Heart right ventricle (tissue), 16 donors: ENCODE measurements at regions not wholly inside any gene's neighbourhood (a gene's known extent, or its start where the extent isn't known, plus 50 kb on each side); places are given as distances from the start of the nearest gene placed in this dataset.

ENCODE experiments used
- ATAC-seq, 8 donors: fragments of 200-7000 bp; cut with Tn5 transposase; one replicate each; pipeline ENCODE4 v1.9.1; 2020; ENCODE audit warnings: mild to moderate bottlenecking in 8 of 8, moderate library complexity in 8 of 8, moderate number of reproducible peaks in 1 of 8
- DNase-seq, 2 donors: peaks; one replicate each; pipeline ENCODE4 v3.0.0-alpha.2; 2020
- H3K27ac ChIP-seq, 10 donors: fragments of 200-600 bp; sonication (generic) in 2 of 10; one replicate each; pipeline versions ENCODE4 v1.5.0 to v1.8.0; 2020 to 2022; ENCODE audit warnings: mild to moderate bottlenecking in 3 of 10
- H3K27me3 ChIP-seq, 7 donors: fragments of 200-600 bp; one replicate each; pipeline ENCODE4 v1.8.0; 2021 to 2022; ENCODE audit warnings: mild to moderate bottlenecking in 2 of 7
- H3K36me3 ChIP-seq, 9 donors: fragments of 200-600 bp; sonication (generic) in 1 of 9; one replicate each; pipeline versions ENCODE4 v1.5.0 to v1.8.0; 2020 to 2022; ENCODE audit warnings: mild to moderate bottlenecking in 2 of 9
- H3K4me1 ChIP-seq, 9 donors: fragments of 200-600 bp; sonication (generic) in 1 of 9; one replicate each; pipeline versions ENCODE4 v1.5.0 to v1.8.0; 2020 to 2022; ENCODE audit warnings: mild to moderate bottlenecking in 4 of 9
- H3K4me3 ChIP-seq, 10 donors: fragments of 200-600 bp; sonication (generic) in 2 of 10; one replicate each; pipeline versions ENCODE4 v1.5.0 to v1.8.0; 2020 to 2022; ENCODE audit warnings: mild to moderate bottlenecking in 7 of 10, moderate library complexity in 2 of 10
- H3K9me3 ChIP-seq, 11 donors: fragments of 200-600 bp in 10 of 11; sonication (generic) in 2 of 11; one replicate each; pipeline versions ENCODE4 v1.5.0 to v1.8.0; 2013 to 2022; ENCODE audit warnings: mild to moderate bottlenecking in 2 of 11, control low read depth in 1 of 11, moderate library complexity in 1 of 11
- WGBS, 2 donors: extraction: QIAGEN DNeasy Blood & Tissue Kit; methylation state at CpG; one replicate each; pipeline ENCODE4 v1.1.7; 2013; ENCODE audit warnings: inconsistent platforms in 1 of 2; 5-methylcytosine and 5-hydroxymethylcytosine counted together
- intact Hi-C, 10 donors: fragments of 100-400 bp; cut with DNase I; formaldehyde crosslinking; loops; one replicate each; pipeline versions ENCODE4 v1.11.1 to v1.14.2; 2022
- TF ChIP-seq, protein P1 (sequence below), 9 donors: fragments of 200-600 bp; sonication (generic) in 2 of 9; IDR thresholded peaks; one replicate each; pipeline versions ENCODE4 v1.5.0 to v1.8.0; 2021 to 2022; ENCODE audit warnings: antibody characterized with exemption in 9 of 9, mild to moderate bottlenecking in 5 of 9, moderate library complexity in 1 of 9
- donor health status: Arrhythmogenic right ventricular cardiomyopathy.
- donor health status: ischemic (EF 13 %, LVEDD 7.1; RV severe dilation, severe dysfunction).
- donor health status: healthy with polysubstance abuse.
- donor health status: DM: no; HTN: yes; CAD: no.
- donor health status: DM: no; HTN: no; CAD: no.
- donor health status: ischemic (EF 25% LVEDD 6.9; RV normal size, moderate dysfunction).
- donor health status: ischemic (EF 25% LVEDD 5.7; RV mildly dilated, moderate dysfunction).
- donor health status: healthy.
- donor health status: DM: yes; HTN: yes; CAD: no.
- donor health status: Ischemic cardiomyopathy.
- donor health status: ischemic (EF 35%, LVEDD 5.7; RV mildly dilated, moderate dysfunction).
- donor health status: nonischemic (EF 11% LVEDD 7.7; RV severe dilation, severe dysfunction).
- donor health status: DM: yes; HTN: yes; CAD: no.
- donor health status: PGD.
- donor health status: ischemic (EF 29% LVEDD 5.4; RV normal size, mild dysfunction).
- donor health status: nonischemic (EF 23%, LVEDD 6.1; RV moderate dilation, normal function).

DNA sequence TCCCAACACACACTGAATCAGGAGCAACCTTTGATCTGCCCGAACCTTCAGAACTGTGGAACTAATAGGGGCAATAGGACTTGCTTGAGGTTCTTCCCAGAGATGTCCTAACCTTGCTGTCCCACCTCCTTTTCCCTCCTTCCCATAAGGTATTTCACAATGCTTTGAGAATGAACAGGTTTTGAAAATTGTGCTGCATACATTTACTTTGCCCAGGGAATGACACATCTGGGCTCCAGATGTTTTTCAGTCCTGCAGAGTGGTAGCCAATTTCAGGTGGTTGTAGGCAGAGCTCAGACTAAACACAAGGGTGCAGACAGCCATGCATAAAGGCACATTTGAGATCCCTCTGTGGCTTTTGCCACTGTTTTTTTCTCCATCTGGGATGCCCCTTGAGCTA, 206.7 kb upstream of the PWP1 start:
- DNase-seq (no peak), ATAC-seq (no peak)
- Histone ChIP-seq H3K27me3 (peaks cover 0 to 8% (median 4%) of the 10 kb centered on the region in 7 donors), H3K4me3 (no peak overlapping the region), H3K9me3 (no peaks in the 10 kb centered on the region), H3K36me3 (no peaks in the 10 kb centered on the region), H3K27ac (no peak overlapping the region), H3K4me1 (no peaks in the 10 kb centered on the region)
- TF ChIP-seq, protein P1, sequence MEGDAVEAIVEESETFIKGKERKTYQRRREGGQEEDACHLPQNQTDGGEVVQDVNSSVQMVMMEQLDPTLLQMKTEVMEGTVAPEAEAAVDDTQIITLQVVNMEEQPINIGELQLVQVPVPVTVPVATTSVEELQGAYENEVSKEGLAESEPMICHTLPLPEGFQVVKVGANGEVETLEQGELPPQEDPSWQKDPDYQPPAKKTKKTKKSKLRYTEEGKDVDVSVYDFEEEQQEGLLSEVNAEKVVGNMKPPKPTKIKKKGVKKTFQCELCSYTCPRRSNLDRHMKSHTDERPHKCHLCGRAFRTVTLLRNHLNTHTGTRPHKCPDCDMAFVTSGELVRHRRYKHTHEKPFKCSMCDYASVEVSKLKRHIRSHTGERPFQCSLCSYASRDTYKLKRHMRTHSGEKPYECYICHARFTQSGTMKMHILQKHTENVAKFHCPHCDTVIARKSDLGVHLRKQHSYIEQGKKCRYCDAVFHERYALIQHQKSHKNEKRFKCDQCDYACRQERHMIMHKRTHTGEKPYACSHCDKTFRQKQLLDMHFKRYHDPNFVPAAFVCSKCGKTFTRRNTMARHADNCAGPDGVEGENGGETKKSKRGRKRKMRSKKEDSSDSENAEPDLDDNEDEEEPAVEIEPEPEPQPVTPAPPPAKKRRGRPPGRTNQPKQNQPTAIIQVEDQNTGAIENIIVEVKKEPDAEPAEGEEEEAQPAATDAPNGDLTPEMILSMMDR (IDR thresholded peaks at IDR 0.05): no peak
- intact Hi-C loops: no loop called here
- WGBS, 2 donors: 83 to 85% methylated on average over 1 of the region's 1 CpG

DNA sequence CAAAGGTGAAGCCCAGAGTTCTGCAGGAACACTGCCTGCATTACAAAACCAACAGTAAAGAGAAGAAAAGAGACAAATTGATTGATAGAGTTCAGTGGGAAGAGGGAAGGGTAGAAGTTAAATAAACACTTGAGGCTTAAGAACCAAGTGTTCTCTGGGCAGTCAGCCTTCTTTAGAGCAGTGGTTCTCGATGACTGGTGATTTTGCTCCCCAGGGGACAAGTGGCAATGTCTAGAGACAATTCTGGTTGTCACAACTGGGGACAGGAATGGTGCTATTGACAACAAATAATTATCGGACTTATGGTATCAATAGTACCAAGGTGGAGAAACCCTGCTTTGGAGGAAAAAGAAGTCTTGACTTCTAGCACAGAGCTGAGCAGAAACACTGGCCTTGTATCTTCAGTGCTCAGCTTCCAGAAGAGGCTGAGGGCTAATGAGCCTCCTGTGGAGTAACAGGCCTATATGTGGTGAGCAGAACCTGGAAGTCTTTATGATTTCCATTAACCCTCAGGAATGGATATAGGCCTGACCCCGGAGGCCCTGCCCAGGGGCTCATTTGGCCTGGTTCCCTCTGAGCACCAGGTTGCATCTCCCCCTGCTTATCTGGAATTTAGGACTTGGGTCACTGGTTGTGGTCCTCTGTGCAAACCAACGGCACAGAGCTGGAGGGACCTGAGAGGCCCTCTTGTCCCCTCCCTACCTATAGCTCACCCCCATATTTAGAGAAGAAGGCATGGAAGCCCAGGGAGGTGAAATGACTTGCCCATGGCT, 204.6 kb upstream of the PWP1 start:
- Histone ChIP-seq H3K4me3 (no peak overlapping the region), H3K9me3 (no peaks in the 10 kb centered on the region), H3K27me3 (peaks cover 0 to 10% (median 2%) of the 10 kb centered on the region in 7 donors), H3K36me3 (no peaks in the 10 kb centered on the region), H3K27ac (no peak overlapping the region), H3K4me1 (no peaks in the 10 kb centered on the region)
- WGBS, 2 donors: 72 to 73% methylated on average over 4 of the region's 4 CpGs
- ATAC-seq (no peak), DNase-seq (no peak)
- TF ChIP-seq, protein P1 (IDR thresholded peaks at IDR 0.05): no peak
- intact Hi-C loops: no loop called here

DNA sequence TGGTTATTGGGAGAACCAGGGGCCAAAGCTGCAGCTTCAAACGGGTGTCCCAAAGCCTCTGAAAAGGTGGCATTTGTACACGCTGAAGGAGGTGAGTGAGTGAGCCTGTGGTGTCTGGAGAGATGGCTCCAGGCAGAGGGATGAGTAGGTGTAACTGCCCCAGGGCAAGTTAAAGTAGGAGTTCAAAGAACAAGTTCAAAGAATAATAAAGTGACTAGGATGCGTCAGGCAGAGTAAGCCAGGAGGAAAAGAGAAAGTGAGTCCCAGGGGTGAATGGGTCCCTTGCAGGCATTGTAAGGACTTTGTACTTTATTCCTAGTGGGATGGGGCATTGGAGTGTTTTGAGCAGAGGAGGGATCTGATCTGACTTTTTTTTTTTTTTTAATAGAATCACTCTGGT, 201.4 kb upstream of the PWP1 start:
- DNase-seq (no peak), ATAC-seq (no peak)
- Histone ChIP-seq H3K36me3 (no peaks in the 10 kb centered on the region), H3K9me3 (no peaks in the 10 kb centered on the region), H3K4me3 (no peak overlapping the region), H3K4me1 (no peaks in the 10 kb centered on the region), H3K27ac (no peak overlapping the region), H3K27me3 (peaks cover 0 to 13% (median 0%) of the 10 kb centered on the region in 7 donors)
- TF ChIP-seq, protein P1 (IDR thresholded peaks at IDR 0.05): no peak
- 88 to 91% methylated on average over 3 of the region's 3 CpGs for WGBS, 2 donors
- intact Hi-C loops: no loop called here

DNA sequence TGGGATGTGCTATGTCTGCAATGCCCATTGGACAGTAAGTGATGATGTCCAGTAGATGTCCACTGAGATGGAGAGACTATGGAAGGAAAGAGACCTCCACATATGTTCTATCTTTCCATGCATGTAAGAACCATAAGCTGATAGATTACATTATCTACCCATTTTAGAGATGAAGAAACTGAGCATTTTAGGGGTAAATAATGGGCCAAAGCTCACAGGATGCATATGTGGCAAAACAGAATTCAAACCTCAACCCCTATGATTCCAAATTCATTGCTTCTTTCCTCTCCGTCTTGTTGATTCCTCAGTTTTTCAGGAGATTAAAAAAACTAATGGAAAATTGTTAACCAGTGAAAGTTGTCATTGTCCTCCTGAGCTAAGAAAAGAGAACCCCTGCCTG, 200.7 kb upstream of the PWP1 start:
- no peak overlapping the region for H3K4me3 ChIP-seq
- DNase-seq (no peak), ATAC-seq (no peak)
- H3K27ac ChIP-seq: no peak overlapping the region
- H3K36me3 ChIP-seq: no peaks in the 10 kb centered on the region
- intact Hi-C loops: no loop called here
- peaks cover 0 to 13% (median 0%) of the 10 kb centered on the region in 7 donors for H3K27me3 ChIP-seq
- TF ChIP-seq, protein P1 (IDR thresholded peaks at IDR 0.05): no peak
- H3K4me1 ChIP-seq: no peaks in the 10 kb centered on the region
- H3K9me3 ChIP-seq: no peaks in the 10 kb centered on the region
- WGBS, 2 donors: 88 to 90% methylated on average over 1 of the region's 1 CpG
